Tibial nerve (tissue), 3 donors: ENCODE measurements at regions not wholly inside any gene's neighbourhood (a gene's known extent, or its start where the extent isn't known, plus 50 kb on each side); places are given as distances from the start of the nearest gene placed in this dataset.

ENCODE experiments used
- POLR2A ChIP-seq, 2 donors: fragments of 450-650 bp; IDR thresholded peaks; one replicate each; pipeline ENCODE4 v1.6.1; 2017; ENCODE audit warnings: antibody characterized with exemption in 2 of 2, mild to moderate bottlenecking in 2 of 2, moderate library complexity in 2 of 2
- TF ChIP-seq, protein P1 (sequence below), 5 experiments: fragments of 200-600 bp in 3 of 5; fragments of 450-650 bp in 2 of 5; sonication (generic) in 3 of 5; IDR thresholded peaks; one replicate each; pipeline ENCODE4 v1.5.1; 2016 to 2019; ENCODE audit warnings: antibody characterized with exemption in 5 of 5, mild to moderate bottlenecking in 3 of 5, moderate library complexity in 2 of 5

DNA sequence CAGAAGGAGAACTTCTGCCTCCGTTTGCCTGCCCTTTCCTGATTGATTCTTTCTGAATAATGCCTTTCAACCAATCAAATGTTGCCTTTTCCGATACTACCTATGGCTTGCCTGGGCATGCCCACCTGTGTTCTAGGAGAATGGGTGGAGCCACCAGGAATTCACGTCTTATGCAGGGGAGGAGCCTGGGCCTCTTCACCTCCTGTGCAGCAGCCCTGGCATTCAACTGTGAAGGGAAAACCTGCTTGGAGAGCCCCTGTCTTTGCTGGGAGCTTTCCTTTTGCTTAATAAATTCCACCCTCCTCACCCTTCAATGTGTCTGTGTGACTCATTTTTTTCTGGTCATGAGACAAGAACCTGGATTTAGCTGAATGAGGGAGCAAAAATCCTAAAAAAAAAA is 730.7 kb downstream of the UQCRFS1 start:
- TF ChIP-seq, protein P1, sequence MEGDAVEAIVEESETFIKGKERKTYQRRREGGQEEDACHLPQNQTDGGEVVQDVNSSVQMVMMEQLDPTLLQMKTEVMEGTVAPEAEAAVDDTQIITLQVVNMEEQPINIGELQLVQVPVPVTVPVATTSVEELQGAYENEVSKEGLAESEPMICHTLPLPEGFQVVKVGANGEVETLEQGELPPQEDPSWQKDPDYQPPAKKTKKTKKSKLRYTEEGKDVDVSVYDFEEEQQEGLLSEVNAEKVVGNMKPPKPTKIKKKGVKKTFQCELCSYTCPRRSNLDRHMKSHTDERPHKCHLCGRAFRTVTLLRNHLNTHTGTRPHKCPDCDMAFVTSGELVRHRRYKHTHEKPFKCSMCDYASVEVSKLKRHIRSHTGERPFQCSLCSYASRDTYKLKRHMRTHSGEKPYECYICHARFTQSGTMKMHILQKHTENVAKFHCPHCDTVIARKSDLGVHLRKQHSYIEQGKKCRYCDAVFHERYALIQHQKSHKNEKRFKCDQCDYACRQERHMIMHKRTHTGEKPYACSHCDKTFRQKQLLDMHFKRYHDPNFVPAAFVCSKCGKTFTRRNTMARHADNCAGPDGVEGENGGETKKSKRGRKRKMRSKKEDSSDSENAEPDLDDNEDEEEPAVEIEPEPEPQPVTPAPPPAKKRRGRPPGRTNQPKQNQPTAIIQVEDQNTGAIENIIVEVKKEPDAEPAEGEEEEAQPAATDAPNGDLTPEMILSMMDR (IDR thresholded peaks at IDR 0.05) = no peak
- no peak for TF ChIP-seq POLR2A (IDR thresholded peaks at IDR 0.05)
